Testis (tissue), 2 donors: ENCODE measurements at regions not wholly inside any gene's neighbourhood (a gene's known extent, or its start where the extent isn't known, plus 50 kb on each side); places are given as distances from the start of the nearest gene placed in this dataset.

ENCODE experiments used
- CTCF ChIP-seq, 3 experiments: fragments of 450-650 bp in 2 of 3; fragments of 200-600 bp in 1 of 3; sonication (generic) in 1 of 3; IDR thresholded peaks; one replicate each; pipeline ENCODE4 v1.5.1; 2016 to 2019; ENCODE audit warnings: antibody characterized with exemption in 3 of 3, mild to moderate bottlenecking in 2 of 3, moderate library complexity in 1 of 3
- POLR2A ChIP-seq: fragments of 450-650 bp; IDR thresholded peaks from one replicate; pipeline ENCODE4 v1.6.1; 2017; ENCODE audit warnings: antibody characterized with exemption, mild to moderate bottlenecking, moderate library complexity

GRCh38 chr4:126180642-126181041 is 865.9 kb downstream of the FAT4 start:
- no peak for TF ChIP-seq CTCF (IDR thresholded peaks at IDR 0.05)
- TF ChIP-seq POLR2A, result no peak
